Type B pancreatic cell (in vitro differentiated cells): ENCODE measurements at regions not wholly inside any gene's neighbourhood (a gene's known extent, or its start where the extent isn't known, plus 50 kb on each side); places are given as distances from the start of the nearest gene placed in this dataset.

Source experiments
- DNase-seq: peaks from one replicate; pipeline ENCODE4 v3.0.0; 2021; ENCODE audit warnings: mixed read lengths; ENCODE audit not compliant: unreplicated experiment; ENCODE audit errors: extremely low spot score
- H3K27ac Mint-ChIP-seq: 2 replicates; pipeline ENCODE4 v1.8.0; 2021; ENCODE audit warnings: mild to moderate bottlenecking, mixed read lengths
- H3K27me3 Mint-ChIP-seq: 2 replicates; pipeline ENCODE4 v1.8.0; 2021; ENCODE audit warnings: mixed read lengths
- H3K36me3 Mint-ChIP-seq: 2 replicates; pipeline ENCODE4 v1.8.0; 2021; ENCODE audit warnings: mixed read lengths
- H3K4me1 Mint-ChIP-seq: one replicate; pipeline ENCODE4 v1.8.0; 2021; ENCODE audit warnings: mixed read lengths; ENCODE audit not compliant: unreplicated experiment
- H3K4me3 Mint-ChIP-seq: 2 replicates; pipeline ENCODE4 v1.8.0; 2021; ENCODE audit warnings: mild to moderate bottlenecking, mixed read lengths
- H3K9me3 Mint-ChIP-seq: 2 replicates; pipeline ENCODE4 v1.8.0; 2021; ENCODE audit warnings: mixed read lengths
- TF ChIP-seq, protein P1 (sequence below): fragments of 200-600 bp; sonication (generic); conservative IDR thresholded peaks from 2 replicates; pipeline ENCODE4 v1.5.0; 2021; ENCODE audit warnings: antibody characterized with exemption, mild to moderate bottlenecking

DNA sequence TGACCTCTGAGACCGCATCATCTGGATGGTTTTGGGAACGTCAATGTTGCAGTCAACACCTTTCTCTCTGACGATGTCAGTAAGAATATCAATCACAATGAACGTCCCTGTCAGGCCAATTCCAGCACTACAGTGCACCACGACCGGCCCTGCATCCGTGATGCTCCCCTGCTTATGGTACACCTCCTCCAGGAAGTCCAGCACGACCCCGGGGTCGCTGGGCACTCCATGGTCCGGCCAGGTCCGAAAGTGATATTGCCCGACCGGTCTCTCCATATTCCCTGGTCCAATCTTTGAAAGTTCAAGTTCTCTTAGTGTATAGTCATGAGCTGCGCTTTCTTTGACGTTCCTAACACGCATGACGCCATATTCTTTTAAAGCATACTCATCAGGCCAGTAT lies 203.6 kb upstream of the PRDM9 start:
- no peak for DNase-seq
- H3K27ac Mint-ChIP-seq = no peak overlapping the region
- TF ChIP-seq, protein P1, sequence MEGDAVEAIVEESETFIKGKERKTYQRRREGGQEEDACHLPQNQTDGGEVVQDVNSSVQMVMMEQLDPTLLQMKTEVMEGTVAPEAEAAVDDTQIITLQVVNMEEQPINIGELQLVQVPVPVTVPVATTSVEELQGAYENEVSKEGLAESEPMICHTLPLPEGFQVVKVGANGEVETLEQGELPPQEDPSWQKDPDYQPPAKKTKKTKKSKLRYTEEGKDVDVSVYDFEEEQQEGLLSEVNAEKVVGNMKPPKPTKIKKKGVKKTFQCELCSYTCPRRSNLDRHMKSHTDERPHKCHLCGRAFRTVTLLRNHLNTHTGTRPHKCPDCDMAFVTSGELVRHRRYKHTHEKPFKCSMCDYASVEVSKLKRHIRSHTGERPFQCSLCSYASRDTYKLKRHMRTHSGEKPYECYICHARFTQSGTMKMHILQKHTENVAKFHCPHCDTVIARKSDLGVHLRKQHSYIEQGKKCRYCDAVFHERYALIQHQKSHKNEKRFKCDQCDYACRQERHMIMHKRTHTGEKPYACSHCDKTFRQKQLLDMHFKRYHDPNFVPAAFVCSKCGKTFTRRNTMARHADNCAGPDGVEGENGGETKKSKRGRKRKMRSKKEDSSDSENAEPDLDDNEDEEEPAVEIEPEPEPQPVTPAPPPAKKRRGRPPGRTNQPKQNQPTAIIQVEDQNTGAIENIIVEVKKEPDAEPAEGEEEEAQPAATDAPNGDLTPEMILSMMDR = no peak

DNA sequence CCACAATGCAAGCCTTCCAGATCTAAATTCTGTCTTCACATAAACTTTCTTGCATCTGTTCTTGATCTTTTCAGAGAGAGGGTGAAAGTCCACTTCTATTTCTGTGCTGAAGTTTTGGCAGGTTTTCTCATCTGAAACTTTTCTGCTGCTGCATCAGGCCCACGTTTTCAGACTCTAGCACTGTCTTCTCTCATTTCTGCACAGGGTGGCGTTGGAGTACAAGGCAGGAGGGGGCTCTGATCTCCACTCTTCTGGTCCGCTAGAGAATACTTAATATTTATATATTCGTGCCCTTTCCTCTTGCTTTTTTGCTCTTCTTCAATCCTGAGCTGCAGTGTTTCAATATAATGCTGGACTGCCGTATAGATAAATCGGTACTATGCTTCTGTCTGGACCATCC lies 204.0 kb upstream of the PRDM9 start:
- Mint-ChIP-seq H3K9me3 (no peaks in the 10 kb centered on the region), H3K36me3 (no peaks in the 10 kb centered on the region), H3K4me3 (no peak overlapping the region), H3K27me3 (no peaks in the 10 kb centered on the region), H3K27ac (no peak overlapping the region), H3K4me1 (no peaks in the 10 kb centered on the region)
- TF ChIP-seq, protein P1 = peak; percentile 29
- no peak for DNase-seq

More for the DNA sequence above, 203.6 kb upstream of the PRDM9 start:
- H3K4me3 Mint-ChIP-seq = no peak overlapping the region
- no peaks in the 10 kb centered on the region for H3K27me3 Mint-ChIP-seq
- no peaks in the 10 kb centered on the region for H3K4me1 Mint-ChIP-seq
- no peaks in the 10 kb centered on the region for H3K9me3 Mint-ChIP-seq
- no peaks in the 10 kb centered on the region for H3K36me3 Mint-ChIP-seq

DNA sequence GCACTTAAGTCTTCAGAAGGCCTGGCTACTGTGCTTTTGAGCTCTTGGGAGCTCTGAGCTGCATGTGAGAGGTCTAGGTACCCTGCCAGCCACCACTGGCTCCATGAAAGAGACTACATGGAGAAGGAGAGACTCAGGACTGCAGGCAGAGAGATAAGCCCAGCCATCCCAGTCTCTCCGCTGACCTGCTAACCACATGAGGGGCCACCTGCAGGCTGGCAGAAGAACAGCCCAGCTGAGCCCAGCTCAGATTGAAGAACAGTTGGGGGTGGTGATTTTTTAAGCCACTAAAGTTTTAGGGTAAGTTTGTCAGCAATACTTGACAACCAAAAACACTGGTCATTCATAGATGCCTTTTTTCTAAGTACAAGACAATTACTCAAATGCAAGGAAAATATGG lies 205.0 kb upstream of the PRDM9 start:
- TF ChIP-seq, protein P1 = no peak
- Mint-ChIP-seq H3K27me3 (no peaks in the 10 kb centered on the region), H3K9me3 (no peaks in the 10 kb centered on the region), H3K36me3 (no peaks in the 10 kb centered on the region), H3K27ac (no peak overlapping the region), H3K4me1 (no peaks in the 10 kb centered on the region), H3K4me3 (no peak overlapping the region)
- no peak for DNase-seq

DNA sequence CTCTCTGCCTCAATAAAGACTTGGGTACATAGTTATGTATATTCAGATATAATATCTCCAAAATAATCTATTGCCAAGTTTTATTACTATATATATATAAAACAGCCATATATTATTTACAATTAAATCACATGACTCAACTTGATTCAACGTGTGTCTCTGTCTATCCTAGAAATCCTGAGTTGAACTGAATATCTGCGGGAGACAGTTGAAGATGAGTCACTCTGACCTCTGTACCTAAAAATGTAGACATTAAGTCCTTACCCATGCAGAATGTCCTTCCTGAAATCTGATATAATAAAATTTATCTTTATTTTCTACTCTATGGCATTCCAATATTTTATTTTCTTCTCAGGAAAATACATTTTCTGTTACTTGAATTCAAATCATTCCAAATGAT lies 218.2 kb upstream of the PRDM9 start:
- H3K36me3 Mint-ChIP-seq = no peaks in the 10 kb centered on the region
- TF ChIP-seq, protein P1 = no peak

DNA sequence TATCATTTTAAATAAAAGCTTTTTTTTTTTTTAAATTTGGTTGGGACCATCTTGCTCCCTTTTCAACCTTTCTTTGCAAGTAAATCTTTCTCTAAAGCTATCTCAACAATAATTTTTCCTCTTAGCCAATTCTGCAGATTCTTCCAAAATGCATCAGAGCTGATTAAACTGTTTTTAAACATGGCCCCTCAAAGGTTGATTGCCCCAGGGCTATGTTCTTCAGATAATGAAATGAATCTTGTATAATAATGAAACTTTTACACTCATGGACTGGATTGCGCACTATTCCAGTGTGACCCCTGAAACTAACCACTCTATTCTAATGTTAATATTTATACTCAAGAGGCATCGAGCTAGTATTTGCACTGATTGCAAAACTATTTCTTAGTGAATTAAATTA lies 222.8 kb upstream of the PRDM9 start:
- no peaks in the 10 kb centered on the region for H3K36me3 Mint-ChIP-seq
- no peaks in the 10 kb centered on the region for H3K9me3 Mint-ChIP-seq
- no peak overlapping the region for H3K4me3 Mint-ChIP-seq
- no peak for DNase-seq
- TF ChIP-seq, protein P1 = no peak
- H3K4me1 Mint-ChIP-seq = no peaks in the 10 kb centered on the region
- H3K27ac Mint-ChIP-seq = no peak overlapping the region
- H3K27me3 Mint-ChIP-seq = no peaks in the 10 kb centered on the region

More for the DNA sequence above, 218.2 kb upstream of the PRDM9 start:
- Mint-ChIP-seq H3K9me3 (no peaks in the 10 kb centered on the region), H3K27me3 (no peaks in the 10 kb centered on the region), H3K4me3 (no peak overlapping the region), H3K4me1 (no peaks in the 10 kb centered on the region), H3K27ac (no peak overlapping the region)
- DNase-seq = no peak

DNA sequence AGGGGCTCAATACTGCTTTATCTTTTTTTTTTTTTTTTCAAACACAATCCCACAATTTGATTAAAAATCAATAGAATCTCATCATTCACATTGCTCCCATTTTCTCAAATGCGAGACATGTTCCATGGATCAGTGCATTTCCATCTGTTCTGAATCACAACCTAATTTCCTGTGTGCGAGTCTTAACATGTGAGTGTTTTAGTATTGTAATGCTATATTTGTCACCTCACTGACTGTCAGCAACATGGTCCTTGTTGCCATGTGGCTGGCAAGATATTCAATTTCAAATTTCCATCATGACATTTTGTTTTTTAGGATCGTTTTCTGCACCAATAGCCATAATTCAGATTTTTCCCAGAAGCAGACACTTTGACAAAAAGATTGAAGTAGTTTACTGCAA lies 233.2 kb upstream of the PRDM9 start:
- TF ChIP-seq, protein P1 = no peak
- H3K27me3 Mint-ChIP-seq = no peaks in the 10 kb centered on the region
- H3K27ac Mint-ChIP-seq = no peak overlapping the region
- H3K9me3 Mint-ChIP-seq = no peaks in the 10 kb centered on the region
- no peaks in the 10 kb centered on the region for H3K4me1 Mint-ChIP-seq
- no peaks in the 10 kb centered on the region for H3K36me3 Mint-ChIP-seq
- no peak for DNase-seq
- no peak overlapping the region for H3K4me3 Mint-ChIP-seq
